HepG2 (cell line): ENCODE measurements at regions not wholly inside any gene's neighbourhood (a gene's known extent, or its start where the extent isn't known, plus 50 kb on each side); places are given as distances from the start of the nearest gene placed in this dataset.

ENCODE experiments used
- ARNT ChIP-seq: fragments of 450-650 bp; IDR thresholded peaks from 2 replicates; pipeline ENCODE4 v1.6.1; 2017
- CTCF ChIP-seq: sonication (generic); formaldehyde crosslinking; IDR thresholded peaks from 2 replicates; pipeline ENCODE4 v1.5.0; 2020; ENCODE audit warnings: mild to moderate bottlenecking, missing genetic modification reagents, moderate library complexity
- EEA1 ChIP-seq: sonication (generic); formaldehyde crosslinking; IDR thresholded peaks from 2 replicates; pipeline ENCODE4 v1.5.1; 2020; ENCODE audit warnings: mild to moderate bottlenecking, missing genetic modification reagents, borderline replicate concordance
- FOXA3 ChIP-seq: IDR thresholded peaks from 2 replicates; pipeline ENCODE4 v1.6.1; 2016; ENCODE audit warnings: missing genetic modification reagents, missing compliant biosample characterization
- HIC2 ChIP-seq: sonication (generic); formaldehyde crosslinking; IDR thresholded peaks from 2 replicates; pipeline ENCODE4 v1.9.0; 2022; ENCODE audit warnings: low read depth, missing genetic modification reagents
- IKZF4 ChIP-seq: sonication (generic); formaldehyde crosslinking; IDR thresholded peaks from 2 replicates; pipeline ENCODE4 v1.5.1; 2020; ENCODE audit warnings: borderline replicate concordance, mild to moderate bottlenecking, low read depth, missing genetic modification reagents; ENCODE audit errors: not compliant biosample characterization
- JDP2 ChIP-seq: sonication (generic); formaldehyde crosslinking; IDR thresholded peaks from 2 replicates; pipeline ENCODE4 v1.8.1; 2022; ENCODE audit warnings: missing genetic modification reagents, borderline replicate concordance
- PRDM10 ChIP-seq: sonication (generic); formaldehyde crosslinking; IDR thresholded peaks from 2 replicates; pipeline ENCODE4 v1.4.0; 2020; ENCODE audit warnings: low read depth, missing genetic modification reagents
- RAD21 ChIP-seq: fragments of 450-650 bp; formaldehyde crosslinking; IDR thresholded peaks from 2 replicates; pipeline ENCODE4 v1.5.0; 2020; ENCODE audit warnings: mild to moderate bottlenecking
- ZNF672 ChIP-seq: sonication (generic); formaldehyde crosslinking; IDR thresholded peaks from 2 replicates; pipeline ENCODE4 v1.8.1; 2022; ENCODE audit warnings: missing genetic modification reagents
- ZNF784 ChIP-seq: sonication (generic); formaldehyde crosslinking; IDR thresholded peaks from 2 replicates; pipeline ENCODE4 v1.5.1; 2020; ENCODE audit warnings: missing genetic modification reagents, mild to moderate bottlenecking, borderline replicate concordance
- TF ChIP-seq, protein P1 (sequence below): IDR thresholded peaks from 2 replicates; pipeline ENCODE4 v1.6.1; 2012; ENCODE audit warnings: inconsistent platforms

DNA sequence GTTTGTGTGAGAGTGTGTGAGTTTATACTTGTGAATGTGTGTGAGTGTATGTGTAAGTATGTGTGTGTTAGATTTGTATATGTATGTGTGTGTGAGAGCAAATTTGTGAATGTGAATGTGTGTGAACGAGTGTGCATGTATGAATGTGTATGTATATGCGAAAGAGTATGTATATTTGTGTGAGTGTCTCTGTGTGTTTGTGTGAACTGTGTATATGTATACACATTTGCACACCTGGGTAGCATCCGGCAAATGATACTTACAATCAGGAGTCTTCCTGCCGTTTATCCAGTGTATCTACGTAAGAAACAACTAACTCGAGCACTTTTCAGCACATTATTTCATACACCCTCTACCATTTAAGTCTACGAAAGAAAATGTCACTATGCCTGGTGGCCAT lies 487.4 kb downstream of the TNS3 start:
- TF ChIP-seq RAD21 (CRISPR knock-in tag) (no peak), CTCF (CRISPR knock-in tag) (no peak), FOXA3 (CRISPR knock-in tag) (no peak), ARNT (no peak), PRDM10 (CRISPR knock-in tag) (no peak), ZNF672 (CRISPR knock-in tag) (no peak), IKZF4 (CRISPR knock-in tag) (no peak), HIC2 (no peak), JDP2 (no peak), ZNF784 (no peak), EEA1 (CRISPR knock-in tag) (no peak)
- TF ChIP-seq, protein P1, sequence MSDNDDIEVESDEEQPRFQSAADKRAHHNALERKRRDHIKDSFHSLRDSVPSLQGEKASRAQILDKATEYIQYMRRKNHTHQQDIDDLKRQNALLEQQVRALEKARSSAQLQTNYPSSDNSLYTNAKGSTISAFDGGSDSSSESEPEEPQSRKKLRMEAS = no peak
